Ascending aorta (tissue), 2 donors: ENCODE measurements at regions not wholly inside any gene's neighbourhood (a gene's known extent, or its start where the extent isn't known, plus 50 kb on each side); places are given as distances from the start of the nearest gene placed in this dataset.
"Not testable (repeated sequence)": the region's sequence is repeated elsewhere in the genome, so short reads cannot be mapped to it uniquely, and the experiment has no call there.

ENCODE experiments used
- DNase-seq, 2 donors: peaks; one replicate each; pipeline ENCODE4 v3.0.0-alpha.2; 2019; ENCODE audit warnings: low spot score in 2 of 2
- H3K27ac ChIP-seq, 2 donors: fragments of 200-600 bp; sonication (generic); one replicate each; pipeline ENCODE4 v1.5.1; 2016 to 2017; ENCODE audit warnings: mild to moderate bottlenecking in 1 of 2
- H3K27me3 ChIP-seq: fragments of 200-600 bp; sonication (generic); one replicate; pipeline ENCODE4 v1.5.1; 2017
- H3K36me3 ChIP-seq, 2 donors: fragments of 200-600 bp; sonication (generic); one replicate each; pipeline ENCODE4 v1.5.1; 2016
- H3K4me1 ChIP-seq, 2 donors: fragments of 200-600 bp; sonication (generic); one replicate each; pipeline ENCODE4 v1.5.1; 2016 to 2017; ENCODE audit warnings: mild to moderate bottlenecking in 1 of 2
- H3K4me3 ChIP-seq, 2 donors: fragments of 200-600 bp; sonication (generic); one replicate each; pipeline ENCODE4 v1.5.1; 2016 to 2017; ENCODE audit warnings: mild to moderate bottlenecking in 1 of 2
- H3K9me3 ChIP-seq, 2 donors: fragments of 200-600 bp; sonication (generic); one replicate each; pipeline ENCODE4 v1.5.1; 2016
- CTCF ChIP-seq, 3 experiments: fragments of 200-600 bp in 2 of 3; fragments of 450-650 bp in 1 of 3; sonication (generic) in 2 of 3; IDR thresholded peaks; one replicate each; pipeline ENCODE4 v1.5.1; 2016 to 2019; ENCODE audit warnings: antibody characterized with exemption in 3 of 3, mild to moderate bottlenecking in 1 of 3, moderate library complexity in 1 of 3
- intact Hi-C: fragments of 100-400 bp; cut with DNase I; formaldehyde crosslinking; loops from one replicate; pipeline ENCODE4 v1.15.1; 2023

GRCh38 chr2:239651859-239652258, 251.0 kb upstream of the HDAC4 start:
- H3K4me1 ChIP-seq = no peaks in the 10 kb centered on the region
- no peaks in the 10 kb centered on the region for H3K27me3 ChIP-seq
- H3K4me3 ChIP-seq = no peak overlapping the region
- no peaks in the 10 kb centered on the region for H3K9me3 ChIP-seq
- no peaks in the 10 kb centered on the region for H3K36me3 ChIP-seq
- no peak overlapping the region for H3K27ac ChIP-seq
- no peak for TF ChIP-seq CTCF (IDR thresholded peaks at IDR 0.05)
- intact Hi-C loops = no loop called here
- no peak for DNase-seq

GRCh38 chr2:239650674-239651073, 249.9 kb upstream of the HDAC4 start:
- no peak overlapping the region for H3K27ac ChIP-seq
- intact Hi-C loops = no loop called here
- H3K27me3 ChIP-seq = no peaks in the 10 kb centered on the region
- no peaks in the 10 kb centered on the region for H3K4me1 ChIP-seq
- no peak for TF ChIP-seq CTCF (IDR thresholded peaks at IDR 0.05)
- no peak for DNase-seq
- no peaks in the 10 kb centered on the region for H3K9me3 ChIP-seq
- H3K36me3 ChIP-seq = no peaks in the 10 kb centered on the region
- no peak overlapping the region for H3K4me3 ChIP-seq

GRCh38 chr2:239649309-239649708, 248.5 kb upstream of the HDAC4 start:
- Histone ChIP-seq H3K9me3 (no peaks in the 10 kb centered on the region), H3K27ac (no peak overlapping the region), H3K4me3 (no peak overlapping the region), H3K36me3 (no peaks in the 10 kb centered on the region), H3K4me1 (no peaks in the 10 kb centered on the region), H3K27me3 (no peaks in the 10 kb centered on the region)
- intact Hi-C loops = no loop called here
- no peak for DNase-seq
- no peak for TF ChIP-seq CTCF (IDR thresholded peaks at IDR 0.05)

GRCh38 chr2:239648607-239649006, 247.8 kb upstream of the HDAC4 start:
- no peaks in the 10 kb centered on the region for H3K27me3 ChIP-seq
- H3K4me1 ChIP-seq = no peaks in the 10 kb centered on the region
- H3K4me3 ChIP-seq = no peak overlapping the region
- DNase-seq = no peak
- H3K27ac ChIP-seq = no peak overlapping the region
- TF ChIP-seq CTCF (IDR thresholded peaks at IDR 0.05) = no peak
- H3K9me3 ChIP-seq = no peaks in the 10 kb centered on the region
- intact Hi-C loops = no loop called here
- H3K36me3 ChIP-seq = no peaks in the 10 kb centered on the region

- Histone ChIP-seq H3K36me3 (no peaks in the 10 kb centered on the region), H3K9me3 (no peaks in the 10 kb centered on the region), H3K4me3 (no peak overlapping the region), H3K27me3 (no peaks in the 10 kb centered on the region), H3K27ac (no peak overlapping the region), H3K4me1 (no peaks in the 10 kb centered on the region)
- TF ChIP-seq CTCF (IDR thresholded peaks at IDR 0.05) = no peak
- intact Hi-C loops = no loop called here
- DNase-seq = peak in 1 of 2 donors; percentile 13
These were observed 246.4 kb upstream of the HDAC4 start for GRCh38 chr2:239647052-239647819.

- Histone ChIP-seq H3K27ac (no peak overlapping the region), H3K36me3 (no peaks in the 10 kb centered on the region), H3K9me3 (no peaks in the 10 kb centered on the region), H3K4me1 (no peaks in the 10 kb centered on the region), H3K4me3 (no peak overlapping the region), H3K27me3 (no peaks in the 10 kb centered on the region)
- TF ChIP-seq CTCF (IDR thresholded peaks at IDR 0.05) = no peak
- no peak for DNase-seq
- intact Hi-C loops = no loop called here
These were observed 245.4 kb upstream of the HDAC4 start for GRCh38 chr2:239646184-239646583.

- H3K4me1 ChIP-seq, intact Hi-C loops, H3K9me3 ChIP-seq, H3K27me3 ChIP-seq, H3K27ac ChIP-seq, H3K36me3 ChIP-seq, H3K4me3 ChIP-seq: not testable (repeated sequence)
- peak in 1 of 2 donors; percentile 56 for DNase-seq
These were observed 243.8 kb upstream of the HDAC4 start for GRCh38 chr2:239644594-239644993.
